ENCODE measurements at regions not wholly inside any gene's neighbourhood (a gene's known extent, or its start where the extent isn't known, plus 50 kb on each side); places are given as distances from the start of the nearest gene placed in this dataset.

- intact Hi-C loops (cut with micrococcal nuclease) = loop anchor here (5.0 to 10.0 kb wide), 2 partner anchors 80 to 117 kb away; no protein-coding TSS in a partner anchor
- Histone ChIP-seq H3K36me3 (no peaks in the 10 kb centered on the region), H3K4me1 (peaks cover 25% of the 10 kb centered on the region), H3K27ac (replicated peaks) (no peak overlapping the region), H3K9me3 (replicated peaks) (peaks cover 4% of the 10 kb centered on the region), H3K27me3 (ENCODE audit: low read depth) (no peaks in the 10 kb centered on the region), H3K4me3 (no peak overlapping the region)
- no peak for TF ChIP-seq CTCF (IDR thresholded peaks at IDR 0.05; ENCODE audit: borderline replicate concordance)
- DNase-seq = no peak
Observed at GRCh38 chr6:157755032-157755745, 67.9 kb upstream of the SNX9 start.

- no peak overlapping the region for H3K27ac ChIP-seq (replicated peaks)
- H3K4me1 ChIP-seq = peaks cover 25% of the 10 kb centered on the region
- H3K4me3 ChIP-seq = no peak overlapping the region
- peaks cover 4% of the 10 kb centered on the region for H3K9me3 ChIP-seq (replicated peaks)
- TF ChIP-seq CTCF (IDR thresholded peaks at IDR 0.05; ENCODE audit: borderline replicate concordance) = no peak
- no peaks in the 10 kb centered on the region for H3K27me3 ChIP-seq (ENCODE audit: low read depth)
- intact Hi-C loops (cut with micrococcal nuclease) = loop anchor here (5.0 to 10.0 kb wide), 2 partner anchors 81 to 116 kb away; no protein-coding TSS in a partner anchor
- no peaks in the 10 kb centered on the region for H3K36me3 ChIP-seq
- DNase-seq = no peak
Observed at GRCh38 chr6:157755746-157756411, 67.2 kb upstream of the SNX9 start.

- no peak overlapping the region for H3K4me3 ChIP-seq
Observed at GRCh38 chr6:157756708-157757429, 66.2 kb upstream of the SNX9 start.

GRCh38 chr6:157757430-157758403 is 65.3 kb upstream of the SNX9 start:
- intact Hi-C loops (cut with micrococcal nuclease) = loop anchor here (5.0 to 10.0 kb wide), 2 partner anchors 83 to 115 kb away; no protein-coding TSS in a partner anchor
- DNase-seq = no peak

More at GRCh38 chr6:157756708-157757429, 66.2 kb upstream of the SNX9 start:
- Histone ChIP-seq H3K4me1 (peaks cover 30% of the 10 kb centered on the region), H3K9me3 (replicated peaks) (peaks cover 4% of the 10 kb centered on the region), H3K27me3 (ENCODE audit: low read depth) (no peaks in the 10 kb centered on the region), H3K36me3 (no peaks in the 10 kb centered on the region), H3K27ac (replicated peaks) (peak overlapping the region; percentile 27)
- DNase-seq = peak; percentile 88
- TF ChIP-seq CTCF (IDR thresholded peaks at IDR 0.05; ENCODE audit: borderline replicate concordance) = peak; percentile 88
- intact Hi-C loops (cut with micrococcal nuclease) = loop anchor here (5.0 to 10.0 kb wide), 2 partner anchors 82 to 115 kb away; no protein-coding TSS in a partner anchor

More at GRCh38 chr6:157757430-157758403, 65.3 kb upstream of the SNX9 start:
- Histone ChIP-seq H3K27me3 (ENCODE audit: low read depth) (no peaks in the 10 kb centered on the region), H3K27ac (replicated peaks) (no peak overlapping the region), H3K9me3 (replicated peaks) (peaks cover 4% of the 10 kb centered on the region), H3K4me3 (no peak overlapping the region), H3K36me3 (no peaks in the 10 kb centered on the region), H3K4me1 (peaks cover 37% of the 10 kb centered on the region)
- no peak for TF ChIP-seq CTCF (IDR thresholded peaks at IDR 0.05; ENCODE audit: borderline replicate concordance)

Measured in left ventricle myocardium inferior (tissue), 1 donor.